ENCODE measurements at regions not wholly inside any gene's neighbourhood (a gene's known extent, or its start where the extent isn't known, plus 50 kb on each side); places are given as distances from the start of the nearest gene placed in this dataset.
"Not testable (repeated sequence)": the region's sequence is repeated elsewhere in the genome, so short reads cannot be mapped to it uniquely, and the experiment has no call there.

DNA sequence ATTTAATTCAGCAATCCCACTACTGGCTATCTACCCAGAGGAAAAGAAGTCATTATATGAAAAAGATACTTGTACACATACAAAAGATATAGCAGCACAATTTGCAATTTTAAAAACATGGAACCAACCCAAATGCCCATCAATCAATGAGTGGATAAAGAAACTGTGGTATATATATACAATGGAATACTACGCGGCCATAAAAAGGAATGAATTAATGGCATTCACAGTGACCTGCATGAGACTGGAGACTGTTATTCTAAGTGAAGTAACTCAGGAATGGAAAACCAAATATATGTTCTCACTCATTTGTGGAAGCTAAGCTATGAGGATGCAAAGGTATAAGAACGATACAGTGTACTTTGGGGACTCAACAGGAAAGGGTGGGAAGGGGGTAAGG, 102.8 kb upstream of the KCNMA1 start:
- DNase-seq (ENCODE audit: low read depth in 2 of 2, low spot score in 1 of 2), result not testable (repeated sequence)

DNA sequence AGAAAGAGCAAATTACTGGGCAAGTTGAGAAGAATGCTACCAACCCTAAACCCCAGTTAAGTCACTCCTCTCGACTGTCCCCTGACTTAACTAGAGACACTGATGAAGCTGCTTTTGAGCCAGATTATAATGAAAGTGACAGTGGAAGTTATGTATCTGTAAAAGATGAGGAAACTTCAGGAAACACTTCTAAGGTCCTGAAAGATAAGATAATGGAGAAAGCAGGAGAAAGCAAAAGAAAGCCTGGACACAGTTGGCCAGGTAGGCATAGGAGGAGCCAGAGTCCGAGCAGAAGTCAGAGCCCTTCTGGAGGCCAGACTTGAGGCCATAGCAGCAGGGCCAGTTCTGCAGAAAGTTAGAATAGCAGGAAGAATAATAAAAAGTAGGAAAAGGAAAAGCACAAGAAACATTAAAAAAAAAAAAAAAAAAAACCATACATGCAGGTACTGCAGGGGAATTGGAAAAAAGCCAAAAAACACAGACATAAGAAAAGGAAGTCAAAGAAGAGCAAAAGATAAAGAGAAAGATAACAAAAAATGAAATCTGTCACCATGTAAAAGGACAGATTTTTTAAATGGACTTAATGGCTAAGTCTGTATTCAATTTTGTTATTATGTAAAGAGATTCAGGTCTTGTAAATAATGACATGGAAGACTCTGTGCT, 101.0 kb upstream of the KCNMA1 start:
- DNase-seq (ENCODE audit: low read depth in 2 of 2, low spot score in 1 of 2), result no peak

DNA sequence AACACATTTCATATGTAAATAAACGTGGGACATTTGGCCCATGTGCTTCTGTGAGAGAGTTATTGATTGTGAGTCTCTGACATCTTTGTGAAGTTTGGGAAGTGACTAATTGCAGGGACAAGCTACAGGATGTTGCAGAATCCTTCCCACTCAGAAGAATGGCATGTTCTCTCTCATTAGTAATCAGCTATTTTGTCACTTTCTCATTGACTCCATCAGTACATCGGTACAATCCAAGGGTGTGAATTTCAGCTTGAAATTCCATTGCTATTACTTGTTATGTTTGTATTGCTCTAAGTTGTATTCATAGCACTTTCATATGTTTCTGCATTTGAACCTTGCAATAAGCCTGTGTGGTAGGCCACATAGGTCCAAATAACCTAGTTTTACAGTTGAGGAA, 100.0 kb upstream of the KCNMA1 start:
- no peak for DNase-seq (ENCODE audit: low read depth in 2 of 2, low spot score in 1 of 2)

DNA sequence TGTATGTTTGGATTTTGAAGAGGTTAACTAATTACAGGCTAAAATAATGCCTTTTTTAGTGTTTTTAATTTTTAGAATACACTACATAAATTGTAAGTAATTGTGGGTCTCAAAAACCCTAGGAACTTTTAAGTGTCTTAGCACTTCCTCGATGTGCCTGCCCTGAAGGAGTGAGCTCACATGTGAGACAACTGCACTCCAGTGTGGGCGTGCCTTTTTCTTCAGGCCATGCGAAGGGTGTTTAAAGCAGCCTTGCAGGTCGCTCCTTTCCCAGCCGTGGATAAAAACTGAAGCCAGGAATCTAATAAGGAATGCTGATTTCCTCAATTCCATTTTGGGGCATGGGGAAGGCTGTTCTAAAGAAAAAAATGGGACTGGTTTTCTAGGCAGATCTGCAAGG, 97.5 kb upstream of the KCNMA1 start:
- DNase-seq (ENCODE audit: low read depth in 2 of 2, low spot score in 1 of 2), result not testable (repeated sequence)

DNA sequence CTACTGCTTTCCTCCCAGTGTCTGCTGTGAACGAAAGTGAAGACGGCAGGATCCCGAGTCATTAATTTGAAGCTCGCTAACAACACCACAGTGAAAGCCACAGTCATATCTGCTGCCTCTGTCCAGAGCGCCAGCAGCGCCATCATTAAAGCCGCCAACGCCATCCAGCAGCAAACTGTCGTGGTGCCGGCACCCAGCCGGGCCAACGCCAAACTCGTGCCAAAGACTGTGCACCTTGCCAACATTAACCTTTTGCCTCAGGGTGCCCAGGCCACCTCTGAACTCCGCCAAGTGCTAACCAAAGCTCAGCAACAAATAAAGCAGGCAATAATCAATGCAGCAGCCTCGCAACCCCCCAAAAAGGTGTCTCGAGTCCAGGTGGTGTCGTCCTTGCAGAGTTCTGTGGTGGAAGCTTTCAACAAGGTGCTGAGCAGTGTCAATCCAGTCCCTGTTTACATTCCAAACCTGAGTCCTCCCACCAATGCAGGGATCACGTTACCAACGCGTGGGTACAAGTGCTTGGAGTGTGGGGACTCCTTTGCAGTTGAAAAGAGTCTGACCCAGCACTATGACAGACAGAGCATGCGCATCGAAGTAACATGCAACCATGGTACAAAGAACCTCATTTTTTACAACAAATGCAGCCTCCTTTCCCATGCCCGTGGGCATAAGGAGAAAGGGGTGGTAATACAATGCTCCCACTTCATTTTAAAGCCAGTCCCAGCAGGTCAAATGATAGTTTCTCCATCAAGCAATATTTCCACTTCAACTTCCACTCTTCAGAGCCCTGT, 94.8 kb upstream of the KCNMA1 start:
- DNase-seq (ENCODE audit: low read depth in 2 of 2, low spot score in 1 of 2), result no peak

DNA sequence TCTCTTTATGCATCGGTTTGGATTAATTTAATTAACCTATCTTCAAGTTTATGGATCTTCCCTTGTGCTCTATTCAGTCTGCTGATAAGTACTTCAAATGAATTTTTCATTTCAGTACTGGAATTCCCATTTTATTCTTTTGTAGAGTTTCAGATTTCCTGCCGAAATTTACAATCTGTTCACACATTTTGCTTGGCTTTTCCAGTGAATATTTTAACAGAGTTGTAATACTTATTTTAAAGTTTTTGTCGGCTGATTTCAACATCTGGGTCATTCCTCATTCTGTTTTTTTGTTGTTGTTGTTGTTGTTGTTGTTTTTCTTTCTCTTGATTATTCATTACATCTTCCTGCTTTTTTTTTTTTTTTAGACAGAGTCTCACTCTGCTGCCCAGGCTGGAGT, 89.9 kb upstream of the KCNMA1 start:
- no peak for DNase-seq (ENCODE audit: low read depth in 2 of 2, low spot score in 1 of 2)

DNA sequence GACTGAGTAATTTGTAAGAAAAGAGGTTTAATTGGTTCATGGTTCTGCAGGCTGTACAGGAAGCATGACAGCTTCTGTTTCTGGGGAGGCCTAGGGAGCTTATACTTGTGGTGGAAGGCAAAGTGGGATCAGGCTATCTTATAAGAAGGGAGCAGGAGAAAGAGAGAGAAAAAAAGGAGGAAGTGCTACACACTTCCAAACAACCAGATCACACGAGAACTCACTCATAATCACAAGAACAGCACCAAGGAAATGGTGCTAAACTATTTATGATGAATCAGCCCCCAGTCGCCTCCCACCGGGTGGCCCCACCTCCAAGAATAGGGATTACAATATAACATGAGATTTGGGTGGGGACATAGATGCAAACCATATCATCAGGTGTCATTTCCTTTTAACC, 89.1 kb upstream of the KCNMA1 start:
- no peak for DNase-seq (ENCODE audit: low read depth in 2 of 2, low spot score in 1 of 2)

DNA sequence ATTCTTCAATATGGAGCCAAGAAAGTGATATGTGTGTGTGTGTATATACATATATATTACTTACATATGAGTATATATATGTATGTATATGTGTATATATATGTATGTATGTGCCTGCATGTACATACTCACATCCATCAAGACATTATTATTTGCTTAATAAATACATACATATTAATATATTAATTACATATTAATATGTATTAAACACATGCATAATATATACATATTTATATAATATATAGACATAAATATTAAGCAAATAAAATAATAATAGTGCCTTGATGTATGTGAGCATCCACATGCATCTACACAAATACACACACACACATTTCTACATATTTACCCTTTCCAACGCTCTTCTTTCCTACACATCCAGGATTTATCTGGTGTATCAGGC, 88.7 kb upstream of the KCNMA1 start:
- no peak for DNase-seq (ENCODE audit: low read depth in 2 of 2, low spot score in 1 of 2)

DNA sequence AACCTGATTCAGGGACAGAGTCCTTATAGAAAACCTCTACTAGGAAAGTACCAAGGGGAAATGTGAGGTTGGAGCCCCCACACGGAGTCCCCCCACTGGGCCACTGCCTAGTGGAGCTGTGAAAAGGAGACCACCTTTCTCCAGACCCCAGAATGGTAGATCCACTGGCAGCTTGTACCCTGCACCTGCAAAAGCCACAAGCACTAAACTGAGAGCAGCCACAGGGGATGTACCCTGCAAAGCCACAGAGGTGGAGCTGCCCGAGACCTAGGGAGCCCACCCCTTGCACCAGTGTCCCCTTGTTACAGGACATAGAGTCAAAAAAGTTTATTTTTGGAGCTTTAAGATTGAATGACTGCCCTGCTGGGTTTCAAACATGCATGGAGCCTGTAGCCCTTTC, 87.2 kb upstream of the KCNMA1 start:
- DNase-seq (ENCODE audit: low read depth in 2 of 2, low spot score in 1 of 2), result no peak

DNA sequence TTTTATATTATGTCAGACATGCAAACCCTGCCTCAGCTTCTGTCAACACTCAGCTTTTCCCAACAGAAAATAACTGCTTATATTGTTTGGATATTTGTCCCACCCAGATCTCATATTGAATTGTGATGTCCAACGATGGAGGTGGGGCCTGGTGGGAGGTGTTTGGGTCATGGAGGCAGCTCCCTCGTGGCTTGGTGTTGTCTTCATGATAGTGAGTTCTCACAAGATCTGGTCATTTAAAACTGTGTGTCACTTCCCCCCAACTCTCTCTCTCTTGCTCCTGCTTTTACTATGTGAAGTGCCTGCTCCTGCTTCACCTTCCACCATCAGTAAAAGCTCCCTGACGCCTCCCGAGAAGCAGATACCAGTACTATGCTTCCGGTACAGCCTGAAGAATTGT, 85.8 kb upstream of the KCNMA1 start:
- DNase-seq (ENCODE audit: low read depth in 2 of 2, low spot score in 1 of 2), result no peak

DNA sequence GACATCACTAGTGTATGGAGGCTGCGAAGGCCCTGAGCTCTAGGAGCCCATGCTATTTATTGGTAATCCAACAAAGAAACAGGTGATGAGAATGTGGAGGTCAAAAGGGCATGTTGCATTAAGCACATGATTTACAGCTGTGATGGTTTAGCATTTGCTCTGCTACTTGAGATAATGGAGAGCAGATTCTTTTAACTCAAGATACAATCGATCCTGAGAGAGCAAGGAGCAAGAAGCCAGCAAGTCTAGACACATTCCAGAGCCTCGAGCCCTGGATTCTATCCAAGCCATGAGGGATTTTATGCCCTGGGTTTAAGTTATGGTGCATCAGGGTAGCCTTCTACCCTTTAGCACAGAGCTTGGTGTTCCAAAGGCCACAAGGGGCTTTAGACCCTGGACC, 85.3 kb upstream of the KCNMA1 start:
- DNase-seq (ENCODE audit: low read depth in 2 of 2, low spot score in 1 of 2), result not testable (repeated sequence)

DNA sequence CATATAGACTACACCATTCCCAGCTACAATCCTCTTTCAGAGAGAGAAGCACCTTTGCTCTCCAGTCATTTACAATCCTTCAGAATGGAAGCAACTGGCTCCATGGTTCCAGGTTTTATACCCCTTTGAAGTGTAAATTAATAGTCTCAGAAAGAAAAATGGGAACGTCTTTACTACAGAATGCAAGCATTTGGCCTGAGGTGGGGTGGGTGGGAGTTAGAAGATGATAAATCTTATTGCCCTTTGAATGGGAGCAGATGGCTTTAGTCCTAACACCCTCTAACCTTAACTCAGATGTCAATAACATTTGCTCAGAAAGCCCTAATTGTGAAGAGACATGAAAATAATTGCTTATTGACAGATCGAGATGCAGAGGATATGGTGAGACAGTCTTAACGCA, 84.2 kb upstream of the KCNMA1 start:
- DNase-seq (ENCODE audit: low read depth in 2 of 2, low spot score in 1 of 2), result no peak

DNA sequence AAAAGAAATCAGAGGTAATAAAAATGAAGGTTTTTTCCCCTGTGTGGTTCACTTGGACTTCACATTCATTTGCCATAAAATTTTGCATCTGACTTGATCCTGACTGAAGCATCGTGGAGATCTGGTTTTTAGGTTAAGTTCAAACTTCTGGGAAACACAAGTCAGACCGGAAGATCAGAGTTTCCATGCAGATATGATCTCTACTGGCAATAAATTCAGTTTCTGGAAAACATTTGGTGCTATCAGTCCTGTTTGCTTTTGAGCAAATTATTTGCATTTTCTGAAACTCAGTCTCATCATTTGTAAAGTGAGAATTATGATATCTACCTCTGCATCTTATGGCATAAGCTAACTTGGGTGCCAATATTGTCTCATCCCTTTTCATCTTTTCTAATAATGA, 81.3 kb upstream of the KCNMA1 start:
- no peak for DNase-seq (ENCODE audit: low read depth in 2 of 2, low spot score in 1 of 2)

DNA sequence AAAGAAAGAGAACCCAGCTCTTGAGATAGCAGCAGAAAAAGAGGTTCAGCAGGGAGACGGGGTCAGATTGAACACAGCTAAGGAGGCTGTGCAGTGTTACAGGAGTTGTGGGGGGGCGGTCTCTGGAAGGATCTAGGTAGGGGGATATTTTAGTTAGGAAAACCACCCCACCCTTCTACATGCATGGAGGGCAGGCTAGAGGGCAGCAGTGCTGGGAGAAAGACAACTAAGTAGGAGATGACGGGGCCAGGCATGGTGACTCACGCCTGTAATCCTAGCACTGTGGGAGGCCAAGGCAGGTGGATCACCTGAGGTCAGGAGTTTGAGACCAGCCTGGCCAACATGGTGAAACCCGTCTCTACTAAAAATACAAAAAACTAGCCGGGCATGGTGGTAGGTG, 80.7 kb upstream of the KCNMA1 start:
- DNase-seq (ENCODE audit: low read depth in 2 of 2, low spot score in 1 of 2), result not testable (repeated sequence)

DNA sequence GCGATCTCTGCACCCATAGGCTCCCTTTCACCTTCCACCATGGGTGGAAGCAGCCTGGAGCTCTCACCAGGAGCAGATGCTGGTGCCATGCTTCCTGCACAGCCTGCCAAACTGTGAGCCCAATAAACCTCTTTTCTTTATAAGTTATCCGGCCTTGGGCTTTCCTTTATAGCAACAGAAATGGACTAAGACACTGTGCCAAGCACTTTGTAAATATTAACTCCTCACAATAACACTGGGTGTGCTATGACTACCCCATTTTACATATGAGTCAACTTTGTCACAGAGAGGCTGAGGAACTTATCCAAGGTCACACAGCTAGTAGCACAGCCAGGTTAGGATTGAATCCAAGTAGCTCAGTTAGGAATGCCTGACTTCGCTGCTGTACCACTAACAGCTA, 79.7 kb upstream of the KCNMA1 start:
- DNase-seq (ENCODE audit: low read depth in 2 of 2, low spot score in 1 of 2), result no peak

DNA sequence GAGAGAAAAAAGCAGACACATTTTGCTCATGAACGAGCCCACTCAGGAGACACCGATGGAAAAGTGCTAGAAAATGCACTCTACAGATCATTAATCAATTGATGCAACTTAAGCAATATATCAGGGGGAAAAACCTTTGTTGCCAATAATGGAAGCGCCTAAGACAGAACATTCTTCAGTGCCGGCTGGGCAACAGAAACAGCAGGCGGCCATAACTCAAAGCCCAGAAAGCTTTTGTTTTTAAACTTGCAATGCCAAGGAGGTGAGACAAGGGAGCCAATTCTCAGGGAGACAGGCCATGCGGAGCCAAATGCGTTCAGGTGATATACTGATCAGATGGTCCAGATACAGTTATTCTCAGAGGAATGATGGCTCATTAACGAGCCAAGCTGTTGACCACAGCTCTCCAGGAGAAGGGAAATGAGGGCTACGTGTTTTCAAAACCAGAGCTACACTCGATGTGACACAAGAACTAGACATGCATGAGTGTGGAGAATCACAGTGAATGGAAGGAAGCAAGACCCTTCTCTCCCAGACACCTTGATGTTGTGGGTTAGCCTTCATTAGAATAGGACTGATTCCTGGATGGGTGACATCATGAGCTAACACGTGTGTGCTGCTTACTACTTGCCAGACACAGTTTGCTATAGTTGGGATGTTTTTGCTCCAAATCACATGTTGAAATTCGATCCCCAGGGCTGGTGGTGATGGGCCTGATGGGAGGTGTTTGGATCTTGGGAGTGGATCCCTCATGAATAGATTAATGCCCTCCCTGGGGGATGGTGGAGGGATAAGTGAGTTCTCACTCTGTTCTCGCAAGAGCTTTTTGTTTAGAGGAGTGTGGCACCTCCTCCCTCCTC, 79.1 kb upstream of the KCNMA1 start:
- DNase-seq (ENCODE audit: low read depth in 2 of 2, low spot score in 1 of 2), result no peak

DNA sequence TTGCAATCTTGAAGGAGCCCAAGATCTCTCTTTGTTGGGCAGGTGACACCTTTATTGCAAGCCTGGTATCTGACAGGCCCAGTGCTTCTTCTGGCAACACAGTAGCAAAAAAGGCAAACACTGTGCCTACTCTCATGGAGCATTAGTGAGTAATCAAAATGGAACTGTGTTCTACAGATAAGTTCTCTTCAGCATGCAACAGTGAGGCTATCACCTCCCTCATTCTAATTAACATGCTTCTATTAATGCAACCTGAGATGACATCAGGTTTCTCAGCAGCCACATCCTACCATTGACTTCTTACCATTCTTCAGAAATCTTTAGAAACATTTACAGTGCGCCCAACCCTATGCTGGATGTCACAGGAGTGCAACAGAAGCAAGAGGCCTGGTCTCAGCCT, 77.9 kb upstream of the KCNMA1 start:
- DNase-seq (ENCODE audit: low read depth in 2 of 2, low spot score in 1 of 2), result no peak

DNA sequence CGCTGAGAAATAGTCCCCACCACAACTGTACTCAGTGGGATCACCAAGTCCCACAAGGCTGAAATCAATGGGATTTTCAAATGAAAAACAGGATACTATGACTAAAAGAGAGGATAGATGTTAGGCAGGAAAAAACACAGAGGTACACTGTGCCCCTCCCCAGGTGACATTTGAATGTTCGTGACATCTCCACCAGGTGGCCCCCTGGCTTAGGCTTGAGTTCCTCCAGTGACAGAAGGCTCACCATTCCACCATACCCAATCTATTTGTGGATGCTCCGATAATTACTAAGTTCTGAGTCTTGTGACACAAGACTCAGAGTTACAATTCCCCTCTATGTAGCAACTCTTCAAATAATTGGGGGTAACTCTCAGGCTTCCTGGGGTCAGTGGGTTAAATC, 77.5 kb upstream of the KCNMA1 start:
- DNase-seq (ENCODE audit: low read depth in 2 of 2, low spot score in 1 of 2), result no peak

DNA sequence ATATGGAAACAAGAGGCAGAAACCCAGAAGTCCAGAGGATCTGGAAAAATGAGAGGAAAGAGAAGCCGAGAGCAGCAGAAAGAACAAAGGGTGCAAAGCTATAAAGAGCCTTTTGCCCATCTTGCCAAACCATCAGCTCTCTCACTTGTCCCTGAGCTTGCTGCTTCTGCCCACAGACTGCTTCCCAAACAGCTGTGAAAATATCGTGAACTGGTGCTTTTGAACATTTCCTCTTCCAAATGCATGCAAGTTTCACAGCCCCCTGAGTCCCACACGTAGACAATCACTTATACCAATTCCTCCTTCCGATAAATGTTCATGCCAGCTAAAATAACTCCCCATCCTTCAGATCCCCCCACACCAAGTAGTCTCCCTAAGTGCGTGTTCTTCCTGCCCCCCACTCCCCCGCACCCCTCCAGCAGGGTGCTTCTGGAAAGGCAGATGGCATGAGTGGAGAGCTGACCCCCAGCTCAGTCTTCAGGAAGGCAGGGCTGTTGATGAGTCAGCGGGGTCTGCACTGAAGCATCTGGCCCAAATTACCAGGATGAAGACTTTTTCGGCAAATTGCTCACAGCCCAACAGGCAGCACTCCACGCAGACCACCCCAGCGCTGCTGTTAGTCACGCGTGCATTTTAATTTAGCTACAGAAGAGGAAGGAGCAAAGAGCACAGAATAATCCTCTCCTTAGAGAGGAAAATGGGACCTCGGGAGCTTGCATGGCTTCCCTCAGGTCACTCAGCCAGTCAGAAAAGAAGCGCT, 76.1 kb upstream of the KCNMA1 start:
- DNase-seq (ENCODE audit: low read depth in 2 of 2, low spot score in 1 of 2), result no peak

DNA sequence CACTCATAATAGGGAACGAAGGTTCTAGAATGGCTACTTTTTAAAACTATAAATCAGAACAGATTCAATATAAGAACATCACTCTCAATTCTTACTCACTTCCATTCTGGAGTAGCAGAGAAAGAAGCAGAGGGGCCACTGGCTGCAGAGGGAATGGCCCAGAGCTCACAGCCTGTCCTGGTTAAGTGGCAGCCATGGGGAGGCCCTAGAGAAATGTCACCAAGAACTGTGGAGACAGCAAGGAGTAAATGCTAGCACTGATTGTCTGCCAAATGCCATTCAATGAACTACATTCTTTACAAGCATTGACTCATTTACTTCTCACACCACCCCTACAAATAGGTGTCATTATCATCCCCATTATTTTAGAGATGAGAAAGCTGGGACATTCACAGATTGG, 74.6 kb upstream of the KCNMA1 start:
- DNase-seq (ENCODE audit: low read depth in 2 of 2, low spot score in 1 of 2), result no peak

DNA sequence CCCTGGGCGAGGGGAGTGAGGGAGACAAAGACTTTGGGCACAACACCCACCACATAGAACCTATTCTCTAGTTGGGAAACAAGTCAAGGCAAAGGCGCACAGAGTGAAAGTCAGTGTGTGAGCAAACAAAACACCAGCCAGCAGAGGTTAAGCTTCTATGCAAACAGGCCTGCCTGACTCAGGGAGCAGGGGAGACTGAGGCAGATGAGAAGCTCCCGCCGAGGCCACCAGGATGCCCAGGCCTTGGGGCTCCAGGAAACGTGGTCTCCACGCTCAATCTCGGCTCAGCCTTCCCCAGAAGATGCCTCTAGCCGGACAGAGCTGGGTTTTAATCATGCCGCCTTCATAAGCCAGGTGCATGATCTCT, 74.1 kb upstream of the KCNMA1 start:
- no peak for DNase-seq (ENCODE audit: low read depth in 2 of 2, low spot score in 1 of 2)
